Neural crest cell (in vitro differentiated cells): ENCODE measurements at regions not wholly inside any gene's neighbourhood (a gene's known extent, or its start where the extent isn't known, plus 50 kb on each side); places are given as distances from the start of the nearest gene placed in this dataset.

Source experiments
- DNase-seq: peaks from one replicate; pipeline ENCODE4 v3.0.0; 2021; ENCODE audit warnings: low read depth, mixed read lengths, low spot score
- H3K27ac Mint-ChIP-seq: one replicate; pipeline ENCODE4 v1.8.0; 2021; ENCODE audit warnings: mild to moderate bottlenecking, mixed read lengths; ENCODE audit not compliant: unreplicated experiment
- H3K27me3 Mint-ChIP-seq: 2 replicates; pipeline ENCODE4 v1.8.0; 2021; ENCODE audit warnings: low read depth, mild to moderate bottlenecking, mixed read lengths
- H3K36me3 Mint-ChIP-seq: 2 replicates; pipeline ENCODE4 v1.8.0; 2021; ENCODE audit warnings: low read depth, mild to moderate bottlenecking, mixed read lengths
- H3K4me1 Mint-ChIP-seq: 2 replicates; pipeline ENCODE4 v1.8.0; 2021; ENCODE audit warnings: mixed read lengths
- H3K4me3 Mint-ChIP-seq: one replicate; pipeline ENCODE4 v1.8.0; 2021; ENCODE audit warnings: mild to moderate bottlenecking, mixed read lengths
- H3K9me3 Mint-ChIP-seq: 2 replicates; pipeline ENCODE4 v1.8.0; 2021; ENCODE audit warnings: mixed read lengths
- TF ChIP-seq, protein P1 (sequence below): fragments of 200-600 bp; sonication (generic); conservative IDR thresholded peaks from 2 replicates; pipeline ENCODE4 v1.5.0; 2021; ENCODE audit warnings: antibody characterized with exemption, mild to moderate bottlenecking

DNA sequence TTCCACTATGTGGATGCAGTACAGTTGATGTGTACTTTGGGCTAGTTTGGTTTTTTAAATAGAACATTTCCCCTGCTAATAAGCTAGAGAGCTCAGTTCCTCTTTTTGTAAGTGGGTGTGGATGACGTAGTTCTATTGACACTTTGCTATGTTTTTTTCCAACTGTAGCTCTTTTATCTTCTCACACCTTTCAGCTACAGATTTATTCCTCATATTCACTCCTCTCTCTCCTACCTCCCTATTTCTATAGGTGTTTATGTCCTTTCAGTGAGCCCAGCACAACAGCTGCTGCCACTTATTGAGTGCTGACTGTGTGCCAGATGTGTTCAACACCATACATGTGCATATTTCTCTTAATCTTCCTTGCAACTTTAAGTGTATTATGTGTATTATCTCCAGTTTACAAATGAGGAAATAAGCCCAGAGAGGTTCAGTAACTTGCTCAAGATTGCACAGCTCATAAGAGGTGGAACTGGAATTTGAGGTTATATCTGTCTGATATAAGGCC is 215.7 kb downstream of the SEMA6A start:
- peaks cover 11% of the 10 kb centered on the region for H3K9me3 Mint-ChIP-seq
- H3K27ac Mint-ChIP-seq, result no peak overlapping the region
- H3K4me3 Mint-ChIP-seq, result no peak overlapping the region
- peaks cover 16% of the 10 kb centered on the region for H3K36me3 Mint-ChIP-seq
- TF ChIP-seq, protein P1, sequence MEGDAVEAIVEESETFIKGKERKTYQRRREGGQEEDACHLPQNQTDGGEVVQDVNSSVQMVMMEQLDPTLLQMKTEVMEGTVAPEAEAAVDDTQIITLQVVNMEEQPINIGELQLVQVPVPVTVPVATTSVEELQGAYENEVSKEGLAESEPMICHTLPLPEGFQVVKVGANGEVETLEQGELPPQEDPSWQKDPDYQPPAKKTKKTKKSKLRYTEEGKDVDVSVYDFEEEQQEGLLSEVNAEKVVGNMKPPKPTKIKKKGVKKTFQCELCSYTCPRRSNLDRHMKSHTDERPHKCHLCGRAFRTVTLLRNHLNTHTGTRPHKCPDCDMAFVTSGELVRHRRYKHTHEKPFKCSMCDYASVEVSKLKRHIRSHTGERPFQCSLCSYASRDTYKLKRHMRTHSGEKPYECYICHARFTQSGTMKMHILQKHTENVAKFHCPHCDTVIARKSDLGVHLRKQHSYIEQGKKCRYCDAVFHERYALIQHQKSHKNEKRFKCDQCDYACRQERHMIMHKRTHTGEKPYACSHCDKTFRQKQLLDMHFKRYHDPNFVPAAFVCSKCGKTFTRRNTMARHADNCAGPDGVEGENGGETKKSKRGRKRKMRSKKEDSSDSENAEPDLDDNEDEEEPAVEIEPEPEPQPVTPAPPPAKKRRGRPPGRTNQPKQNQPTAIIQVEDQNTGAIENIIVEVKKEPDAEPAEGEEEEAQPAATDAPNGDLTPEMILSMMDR, result no peak
- H3K27me3 Mint-ChIP-seq, result no peaks in the 10 kb centered on the region
- peaks cover 4% of the 10 kb centered on the region for H3K4me1 Mint-ChIP-seq
- DNase-seq, result no peak

DNA sequence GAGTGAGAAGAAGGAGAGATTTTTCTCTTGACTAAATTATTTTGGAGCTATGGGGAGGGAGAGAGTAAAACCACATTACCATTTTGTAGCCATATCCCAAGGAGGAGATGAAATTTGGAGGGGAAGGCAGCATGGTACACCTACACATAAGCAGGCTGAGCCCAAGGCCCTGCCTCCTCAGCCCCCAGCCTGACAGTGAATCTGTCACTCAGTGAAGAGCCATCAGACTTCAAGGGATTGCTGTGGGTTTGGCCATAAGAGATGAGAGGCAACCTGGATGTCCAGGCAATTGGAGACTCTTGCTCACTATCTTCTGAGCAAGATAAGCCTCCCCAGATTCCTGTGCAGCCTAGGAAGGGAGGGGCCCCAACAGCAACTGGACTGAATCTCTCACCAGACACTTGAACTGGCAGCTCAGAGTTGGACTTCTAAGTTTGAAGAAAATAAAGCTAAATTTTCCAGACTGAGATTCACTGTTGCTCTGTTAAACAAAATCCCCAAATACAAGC is 216.6 kb downstream of the SEMA6A start:
- Mint-ChIP-seq H3K27me3 (no peaks in the 10 kb centered on the region), H3K9me3 (peaks cover 16% of the 10 kb centered on the region), H3K36me3 (peaks cover 23% of the 10 kb centered on the region), H3K27ac (no peak overlapping the region), H3K4me1 (peaks cover 4% of the 10 kb centered on the region), H3K4me3 (no peak overlapping the region)
- TF ChIP-seq, protein P1, result no peak
- DNase-seq, result no peak

DNA sequence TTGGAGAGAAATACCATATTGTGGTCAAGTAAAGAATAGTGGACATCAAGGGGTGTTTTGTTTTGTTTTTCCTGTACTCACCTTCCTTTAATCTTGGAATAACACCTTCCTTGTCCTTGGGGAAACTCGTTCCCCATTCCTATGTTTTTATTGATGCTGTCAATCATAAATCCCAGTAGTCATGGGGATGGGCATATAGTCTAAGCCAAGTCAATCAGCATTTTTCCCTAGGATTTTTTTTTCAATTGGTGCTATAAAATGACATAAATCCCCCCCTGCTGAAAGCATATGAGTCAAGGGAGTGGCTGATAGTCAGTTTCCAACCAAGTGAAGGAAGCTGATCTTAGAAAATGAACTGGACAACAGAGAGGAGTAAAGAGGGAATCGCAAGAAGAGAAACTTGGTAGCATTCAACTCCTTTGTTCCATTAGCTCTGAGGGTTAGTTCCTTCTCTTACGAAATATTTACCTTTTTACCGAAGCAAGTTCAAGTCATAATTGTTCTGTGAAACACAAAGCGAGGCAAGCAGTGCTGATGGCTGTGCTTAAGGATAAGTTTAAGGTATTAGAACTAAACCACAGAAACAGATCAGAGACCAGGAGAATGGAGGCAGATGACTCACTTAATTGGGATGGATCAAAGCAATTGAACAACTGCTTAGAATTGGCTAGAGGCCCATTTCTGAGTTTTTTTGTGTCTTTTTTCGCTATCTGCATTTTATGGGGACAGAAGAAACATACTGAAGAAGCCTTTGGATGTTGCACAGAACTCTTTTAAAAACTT is 218.6 kb downstream of the SEMA6A start:
- H3K27me3 Mint-ChIP-seq, result no peaks in the 10 kb centered on the region
- peaks cover 16% of the 10 kb centered on the region for H3K9me3 Mint-ChIP-seq
- TF ChIP-seq, protein P1, result no peak
- peaks cover 31% of the 10 kb centered on the region for H3K36me3 Mint-ChIP-seq
- no peak for DNase-seq
- no peak overlapping the region for H3K27ac Mint-ChIP-seq
- no peaks in the 10 kb centered on the region for H3K4me1 Mint-ChIP-seq
- no peak overlapping the region for H3K4me3 Mint-ChIP-seq

DNA sequence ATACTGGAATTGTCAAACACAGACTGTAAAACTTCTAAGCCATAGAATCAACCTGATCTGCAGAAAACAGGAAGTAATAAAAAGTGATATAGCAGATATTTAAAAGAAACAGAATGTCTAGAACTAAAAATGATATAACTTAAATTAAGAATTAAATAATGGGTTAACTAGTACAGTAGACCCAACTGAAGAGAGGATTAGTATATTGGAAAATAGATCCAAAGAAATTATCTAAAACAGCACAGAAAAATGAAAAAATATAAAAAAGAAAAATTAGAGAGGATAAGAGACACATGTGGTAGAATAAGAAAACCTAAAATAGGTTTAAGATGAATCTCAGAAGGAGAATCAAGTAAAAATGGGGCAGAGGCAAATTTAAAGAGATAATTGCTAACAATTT is 219.9 kb downstream of the SEMA6A start:
- H3K27ac Mint-ChIP-seq, result no peak overlapping the region
- H3K9me3 Mint-ChIP-seq, result peaks cover 18% of the 10 kb centered on the region
- no peaks in the 10 kb centered on the region for H3K27me3 Mint-ChIP-seq
- no peak for DNase-seq
- H3K4me3 Mint-ChIP-seq, result no peak overlapping the region
- TF ChIP-seq, protein P1, result no peak
- H3K36me3 Mint-ChIP-seq, result peaks cover 40% of the 10 kb centered on the region
- H3K4me1 Mint-ChIP-seq, result no peaks in the 10 kb centered on the region

DNA sequence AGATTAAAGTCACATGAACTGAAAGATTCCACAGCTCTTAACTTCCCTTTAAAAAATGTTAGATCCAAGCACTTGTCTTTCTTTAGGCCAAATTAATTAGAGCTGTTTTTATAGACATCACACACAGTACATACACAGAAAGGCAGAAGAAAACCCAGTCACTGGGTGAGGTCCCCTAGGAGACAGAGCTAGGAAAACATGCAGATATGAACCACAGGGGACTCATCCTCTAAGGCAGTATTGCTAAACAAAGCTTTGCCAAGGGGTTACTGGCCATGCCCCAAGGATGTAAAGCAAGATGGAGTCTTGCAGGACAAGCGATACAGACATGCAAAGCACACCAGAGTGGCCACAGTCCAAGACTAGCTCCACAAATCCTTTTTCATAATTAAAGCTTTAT is 227.0 kb downstream of the SEMA6A start:
- Mint-ChIP-seq H3K4me1 (no peaks in the 10 kb centered on the region), H3K27ac (no peak overlapping the region), H3K9me3 (peaks cover 8% of the 10 kb centered on the region), H3K4me3 (no peak overlapping the region), H3K36me3 (peaks cover 33% of the 10 kb centered on the region), H3K27me3 (no peaks in the 10 kb centered on the region)
- TF ChIP-seq, protein P1, result no peak
- no peak for DNase-seq
